Neutrophil (primary cell): ENCODE measurements at regions not wholly inside any gene's neighbourhood (a gene's known extent, or its start where the extent isn't known, plus 50 kb on each side); places are given as distances from the start of the nearest gene placed in this dataset.
"Not testable (repeated sequence)": the region's sequence is repeated elsewhere in the genome, so short reads cannot be mapped to it uniquely, and the experiment has no call there.

Experiments used
- H3K27ac ChIP-seq: fragments of 200-600 bp; sonication (generic); 2 replicates; pipeline ENCODE4 v1.5.1; 2016; ENCODE audit warnings: mild to moderate bottlenecking, moderate library complexity
- H3K27me3 ChIP-seq: fragments of 200-600 bp; sonication (generic); 2 replicates; pipeline ENCODE4 v1.6.0; 2016; ENCODE audit warnings: mild to moderate bottlenecking
- H3K36me3 ChIP-seq: fragments of 200-600 bp; sonication (generic); 2 replicates; pipeline ENCODE4 v1.5.1; 2017
- H3K4me1 ChIP-seq, 2 experiments: fragments of 200-600 bp in 1 of 2; sonication (generic) in 1 of 2; 1 replicate in 1 of 2; 2 replicates in 1 of 2; pipeline versions ENCODE4 v1.5.1 to v1.6.1; 2013 to 2016; ENCODE audit warnings: low read depth in 1 of 2, low read length in 1 of 2, mild to moderate bottlenecking in 1 of 2, moderate library complexity in 1 of 2; ENCODE audit not compliant: control insufficient read depth in 1 of 2, insufficient read depth in 1 of 2
- H3K4me3 ChIP-seq, 2 experiments: fragments of 200-600 bp in 1 of 2; sonication (generic) in 1 of 2; 1 replicate in 1 of 2; 2 replicates in 1 of 2; pipeline ENCODE4 v1.5.1; 2013 to 2016; ENCODE audit warnings: low read depth in 1 of 2, low read length in 1 of 2, mild to moderate bottlenecking in 1 of 2, moderate library complexity in 1 of 2
- H3K9me3 ChIP-seq: fragments of 200-600 bp; sonication (generic); 2 replicates; pipeline ENCODE4 v1.5.1; 2016
- TF ChIP-seq, protein P1 (sequence below): fragments of 200-600 bp; sonication (generic); IDR thresholded peaks from 2 replicates; pipeline ENCODE4 v1.5.1; 2016; ENCODE audit warnings: antibody characterized with exemption

DNA sequence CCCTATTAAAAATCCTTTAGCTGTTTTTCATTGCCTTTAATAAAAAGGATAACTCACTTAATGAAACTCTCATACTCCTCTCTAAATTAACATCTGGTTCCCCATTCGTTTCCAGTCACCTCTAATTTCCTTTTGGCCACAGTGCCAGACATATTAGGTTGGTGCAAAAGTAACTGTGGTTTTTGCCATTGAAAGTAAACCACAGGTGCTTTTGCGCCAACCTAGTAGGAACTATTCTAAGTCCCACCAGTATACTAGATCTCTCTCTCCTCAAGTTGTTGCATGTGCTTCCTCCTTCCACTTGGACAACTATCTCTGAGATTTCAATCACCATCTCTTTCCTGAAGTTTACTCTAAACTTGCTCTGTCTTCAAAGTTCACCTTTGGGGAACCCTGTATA is 961.1 kb downstream of the TBC1D32 start:
- TF ChIP-seq, protein P1, sequence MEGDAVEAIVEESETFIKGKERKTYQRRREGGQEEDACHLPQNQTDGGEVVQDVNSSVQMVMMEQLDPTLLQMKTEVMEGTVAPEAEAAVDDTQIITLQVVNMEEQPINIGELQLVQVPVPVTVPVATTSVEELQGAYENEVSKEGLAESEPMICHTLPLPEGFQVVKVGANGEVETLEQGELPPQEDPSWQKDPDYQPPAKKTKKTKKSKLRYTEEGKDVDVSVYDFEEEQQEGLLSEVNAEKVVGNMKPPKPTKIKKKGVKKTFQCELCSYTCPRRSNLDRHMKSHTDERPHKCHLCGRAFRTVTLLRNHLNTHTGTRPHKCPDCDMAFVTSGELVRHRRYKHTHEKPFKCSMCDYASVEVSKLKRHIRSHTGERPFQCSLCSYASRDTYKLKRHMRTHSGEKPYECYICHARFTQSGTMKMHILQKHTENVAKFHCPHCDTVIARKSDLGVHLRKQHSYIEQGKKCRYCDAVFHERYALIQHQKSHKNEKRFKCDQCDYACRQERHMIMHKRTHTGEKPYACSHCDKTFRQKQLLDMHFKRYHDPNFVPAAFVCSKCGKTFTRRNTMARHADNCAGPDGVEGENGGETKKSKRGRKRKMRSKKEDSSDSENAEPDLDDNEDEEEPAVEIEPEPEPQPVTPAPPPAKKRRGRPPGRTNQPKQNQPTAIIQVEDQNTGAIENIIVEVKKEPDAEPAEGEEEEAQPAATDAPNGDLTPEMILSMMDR: no peak
- Histone ChIP-seq H3K27ac (no peak overlapping the region), H3K9me3 (no peaks in the 10 kb centered on the region), H3K27me3 (no peaks in the 10 kb centered on the region), H3K4me3 (no peak overlapping the region), H3K36me3 (no peaks in the 10 kb centered on the region), H3K4me1 (no peaks in the 10 kb centered on the region)

- Histone ChIP-seq H3K27ac (no peak overlapping the region), H3K36me3 (no peaks in the 10 kb centered on the region), H3K4me1 (no peaks in the 10 kb centered on the region), H3K4me3 (no peak overlapping the region), H3K27me3 (no peaks in the 10 kb centered on the region), H3K9me3 (no peaks in the 10 kb centered on the region)
- TF ChIP-seq, protein P1: no peak
These were observed 970.9 kb downstream of the TBC1D32 start for GRCh38 chr6:120363429-120363828.

DNA sequence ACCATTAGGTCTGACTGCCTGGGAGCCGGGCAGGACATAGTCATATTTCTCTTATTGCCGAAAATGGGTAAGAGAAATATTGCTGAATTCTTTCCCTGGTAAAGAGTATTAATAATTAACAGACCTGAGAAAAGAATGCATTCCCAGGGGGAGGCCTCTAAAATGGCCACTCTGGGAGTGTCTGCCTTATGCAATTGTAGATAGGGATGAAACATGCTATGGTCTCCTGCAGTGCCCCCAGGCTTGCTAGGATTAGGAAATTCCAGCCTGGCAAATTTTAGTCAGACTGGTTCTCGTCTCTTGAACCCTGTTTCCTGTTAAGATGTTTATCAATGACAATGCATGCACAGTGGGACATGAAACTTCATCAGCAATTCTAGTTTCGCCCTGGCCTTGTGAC is 975.7 kb downstream of the TBC1D32 start:
- H3K4me1 ChIP-seq, H3K27me3 ChIP-seq, H3K27ac ChIP-seq, H3K9me3 ChIP-seq, H3K4me3 ChIP-seq, H3K36me3 ChIP-seq: not testable (repeated sequence)

- TF ChIP-seq, protein P1: no peak
- Histone ChIP-seq H3K9me3 (no peaks in the 10 kb centered on the region), H3K27ac (no peak overlapping the region), H3K27me3 (no peaks in the 10 kb centered on the region), H3K36me3 (no peaks in the 10 kb centered on the region), H3K4me1 (no peaks in the 10 kb centered on the region), H3K4me3 (no peak overlapping the region)
These were observed 976.8 kb downstream of the TBC1D32 start for GRCh38 chr6:120357447-120357846.

- TF ChIP-seq, protein P1: no peak
- Histone ChIP-seq H3K4me3 (no peak overlapping the region), H3K36me3 (no peaks in the 10 kb centered on the region), H3K27ac (no peak overlapping the region), H3K27me3 (no peaks in the 10 kb centered on the region), H3K4me1 (no peaks in the 10 kb centered on the region), H3K9me3 (no peaks in the 10 kb centered on the region)
These were observed 978.5 kb downstream of the TBC1D32 start for GRCh38 chr6:120355822-120356221.

DNA sequence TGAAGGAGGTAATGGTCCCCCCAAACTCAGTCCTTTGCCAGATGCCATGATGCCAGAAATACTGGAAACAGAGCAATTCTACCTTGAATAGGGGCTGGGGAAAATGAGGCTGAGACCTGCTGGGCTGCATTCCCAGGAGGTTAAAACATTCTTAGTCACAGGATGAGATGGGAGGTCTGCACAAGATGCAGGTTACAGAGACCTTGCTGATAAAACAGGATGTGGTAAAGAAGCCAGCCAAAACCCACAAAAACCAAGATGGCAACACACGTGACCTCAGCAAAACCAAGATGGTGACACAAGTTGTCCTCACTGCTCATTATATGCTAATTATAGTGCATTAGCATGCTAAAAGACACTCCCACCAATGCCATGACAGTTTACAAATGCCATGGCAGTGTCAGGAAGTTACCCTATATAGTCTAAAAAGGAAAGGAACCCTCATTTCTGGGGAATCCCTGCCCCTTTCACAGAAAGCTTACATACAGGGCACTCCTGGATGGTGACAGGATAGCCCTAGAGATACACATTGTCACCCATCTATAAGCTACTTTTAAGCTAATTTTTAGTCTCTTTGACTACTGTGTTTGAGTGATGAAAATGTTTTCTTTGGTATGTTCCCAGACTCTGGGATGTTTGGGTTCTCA is 979.7 kb downstream of the TBC1D32 start:
- Histone ChIP-seq H3K36me3 (no peaks in the 10 kb centered on the region), H3K4me1 (no peaks in the 10 kb centered on the region), H3K27me3 (no peaks in the 10 kb centered on the region), H3K4me3 (no peak overlapping the region), H3K27ac (no peak overlapping the region), H3K9me3 (no peaks in the 10 kb centered on the region)
- TF ChIP-seq, protein P1: no peak
